Activated CD4-positive, alpha-beta memory T cell treated with anti-CD3 and anti-CD28 coated beads, Interleukin-2, amount 10 ng/mL, durations not matched to agents 7 days and 5 days (primary cell): ENCODE measurements at regions not wholly inside any gene's neighbourhood (a gene's known extent, or its start where the extent isn't known, plus 50 kb on each side); places are given as distances from the start of the nearest gene placed in this dataset.
"Not testable (repeated sequence)": the region's sequence is repeated elsewhere in the genome, so short reads cannot be mapped to it uniquely, and the experiment has no call there.

Source experiments
- CTCF ChIA-PET: fragments of 350-600 bp; sonication (Branson Sonifier 250); formaldehyde crosslinking; loops from one replicate; lab custom pipeline; 2021; ENCODE audit warnings: antibody characterized with exemption, inconsistent platforms; lab: Charles Lee
- POLR2A ChIA-PET: fragments of 350-600 bp; sonication (Branson Sonifier 250); formaldehyde crosslinking; loops from one replicate; lab custom pipeline; 2021; ENCODE audit warnings: antibody characterized with exemption; lab: Charles Lee
- DNase-seq: peaks from one replicate; pipeline ENCODE4 v3.0.0-alpha.2; 2020
- H3K27ac Mint-ChIP-seq: one replicate; pipeline ENCODE4 v1.8.0; 2021; ENCODE audit warnings: mild to moderate bottlenecking, mixed read lengths
- H3K27me3 Mint-ChIP-seq: one replicate; pipeline ENCODE4 v1.8.0; 2021; ENCODE audit warnings: mixed read lengths
- H3K36me3 Mint-ChIP-seq: one replicate; pipeline ENCODE4 v1.8.0; 2021; ENCODE audit warnings: low read depth, mixed read lengths
- H3K4me1 Mint-ChIP-seq: one replicate; pipeline ENCODE4 v1.8.0; 2021; ENCODE audit warnings: mixed read lengths
- H3K4me3 Mint-ChIP-seq: one replicate; pipeline ENCODE4 v1.8.0; 2021; ENCODE audit warnings: mild to moderate bottlenecking, mixed read lengths
- H3K9me3 Mint-ChIP-seq: one replicate; pipeline ENCODE4 v1.8.0; 2021; ENCODE audit warnings: mixed read lengths

GRCh38 chr2:180607514-180608049, 372.8 kb upstream of the UBE2E3 start:
- H3K27ac Mint-ChIP-seq: no peak overlapping the region
- H3K27me3 Mint-ChIP-seq: no peaks in the 10 kb centered on the region
- ChIA-PET POLR2A (no interaction called here), CTCF (interaction anchor here (1.2 kb wide), 1 partner anchor 46 kb away, joined by 3 read pairs; no protein-coding TSS in a partner anchor)
- H3K4me1 Mint-ChIP-seq: no peaks in the 10 kb centered on the region
- H3K36me3 Mint-ChIP-seq: no peaks in the 10 kb centered on the region
- H3K9me3 Mint-ChIP-seq: no peaks in the 10 kb centered on the region
- no peak for DNase-seq
- no peak overlapping the region for H3K4me3 Mint-ChIP-seq

GRCh38 chr2:180604077-180604476, 376.3 kb upstream of the UBE2E3 start:
- Mint-ChIP-seq H3K4me3 (no peak overlapping the region), H3K27me3 (no peaks in the 10 kb centered on the region), H3K9me3 (no peaks in the 10 kb centered on the region), H3K4me1 (no peaks in the 10 kb centered on the region), H3K36me3 (no peaks in the 10 kb centered on the region), H3K27ac (no peak overlapping the region)
- POLR2A ChIA-PET: no interaction called here
- CTCF ChIA-PET: no interaction called here
- DNase-seq: no peak

- no peaks in the 10 kb centered on the region for H3K27me3 Mint-ChIP-seq
- peaks cover 3% of the 10 kb centered on the region for H3K9me3 Mint-ChIP-seq
- ChIA-PET CTCF (no interaction called here), POLR2A (no interaction called here)
- no peaks in the 10 kb centered on the region for H3K4me1 Mint-ChIP-seq
- no peak overlapping the region for H3K4me3 Mint-ChIP-seq
- no peak for DNase-seq
- no peak overlapping the region for H3K27ac Mint-ChIP-seq
- no peaks in the 10 kb centered on the region for H3K36me3 Mint-ChIP-seq
Measured at GRCh38 chr2:180601016-180601415, 379.4 kb upstream of the UBE2E3 start.

- POLR2A ChIA-PET: no interaction called here
- Mint-ChIP-seq H3K9me3 (peaks cover 4% of the 10 kb centered on the region), H3K36me3 (no peaks in the 10 kb centered on the region), H3K27me3 (no peaks in the 10 kb centered on the region), H3K4me1 (no peaks in the 10 kb centered on the region), H3K27ac (no peak overlapping the region), H3K4me3 (no peak overlapping the region)
- no peak for DNase-seq
- CTCF ChIA-PET: no interaction called here
Measured at GRCh38 chr2:180599804-180600203, 380.6 kb upstream of the UBE2E3 start.

GRCh38 chr2:180597179-180597578, 383.2 kb upstream of the UBE2E3 start:
- H3K27me3 Mint-ChIP-seq: no peaks in the 10 kb centered on the region
- H3K9me3 Mint-ChIP-seq: peaks cover 4% of the 10 kb centered on the region
- no peaks in the 10 kb centered on the region for H3K36me3 Mint-ChIP-seq
- no peak overlapping the region for H3K27ac Mint-ChIP-seq
- CTCF ChIA-PET: no interaction called here
- POLR2A ChIA-PET: no interaction called here
- DNase-seq: no peak
- no peak overlapping the region for H3K4me3 Mint-ChIP-seq
- no peaks in the 10 kb centered on the region for H3K4me1 Mint-ChIP-seq

- no peak overlapping the region for H3K27ac Mint-ChIP-seq
- H3K4me3 Mint-ChIP-seq: no peak overlapping the region
Measured at GRCh38 chr2:180596453-180596852, 384.0 kb upstream of the UBE2E3 start.

GRCh38 chr2:180591947-180592346, 388.5 kb upstream of the UBE2E3 start:
- Mint-ChIP-seq H3K27me3 (peaks cover 5% of the 10 kb centered on the region), H3K4me1 (peaks cover 17% of the 10 kb centered on the region), H3K9me3 (peaks cover 13% of the 10 kb centered on the region), H3K4me3 (no peak overlapping the region), H3K27ac (no peak overlapping the region), H3K36me3 (peaks cover 14% of the 10 kb centered on the region)
- no peak for DNase-seq
- CTCF ChIA-PET: no interaction called here
- POLR2A ChIA-PET: no interaction called here

More at GRCh38 chr2:180596453-180596852, 384.0 kb upstream of the UBE2E3 start:
- ChIA-PET CTCF (no interaction called here), POLR2A (no interaction called here)
- Mint-ChIP-seq H3K27me3 (no peaks in the 10 kb centered on the region), H3K4me1 (peaks cover 2% of the 10 kb centered on the region), H3K9me3 (peaks cover 4% of the 10 kb centered on the region), H3K36me3 (no peaks in the 10 kb centered on the region)
- no peak for DNase-seq

GRCh38 chr2:180591093-180591781, 389.2 kb upstream of the UBE2E3 start:
- H3K4me1 Mint-ChIP-seq: peaks cover 17% of the 10 kb centered on the region
- H3K4me3 Mint-ChIP-seq, CTCF ChIA-PET, H3K27me3 Mint-ChIP-seq, POLR2A ChIA-PET: not testable (repeated sequence)
- peak overlapping the region; percentile 55 for H3K27ac Mint-ChIP-seq
- DNase-seq: peak; percentile 72
- H3K36me3 Mint-ChIP-seq: peaks cover 14% of the 10 kb centered on the region
- peaks cover 12% of the 10 kb centered on the region for H3K9me3 Mint-ChIP-seq

GRCh38 chr2:180583441-180584140, 396.8 kb upstream of the UBE2E3 start:
- ChIA-PET POLR2A (no interaction called here), CTCF (no interaction called here)
- H3K36me3 Mint-ChIP-seq: peaks cover 3% of the 10 kb centered on the region
- peaks cover 3% of the 10 kb centered on the region for H3K27me3 Mint-ChIP-seq
- no peaks in the 10 kb centered on the region for H3K4me1 Mint-ChIP-seq
- no peak overlapping the region for H3K4me3 Mint-ChIP-seq
- no peak for DNase-seq
- peaks cover under 1% of the 10 kb centered on the region for H3K9me3 Mint-ChIP-seq
- H3K27ac Mint-ChIP-seq: no peak overlapping the region

GRCh38 chr2:180579388-180579787, 401.0 kb upstream of the UBE2E3 start:
- CTCF ChIA-PET: interaction anchor here (0.6 kb wide), 1 partner anchor 298 kb away, joined by 3 read pairs; no protein-coding TSS in a partner anchor
- no peak overlapping the region for H3K4me3 Mint-ChIP-seq
- H3K36me3 Mint-ChIP-seq: no peaks in the 10 kb centered on the region
- H3K27me3 Mint-ChIP-seq: peaks cover 3% of the 10 kb centered on the region
- no peaks in the 10 kb centered on the region for H3K9me3 Mint-ChIP-seq
- no peak overlapping the region for H3K27ac Mint-ChIP-seq
- POLR2A ChIA-PET: no interaction called here
- DNase-seq: no peak
- no peaks in the 10 kb centered on the region for H3K4me1 Mint-ChIP-seq

- Mint-ChIP-seq H3K36me3 (no peaks in the 10 kb centered on the region), H3K9me3 (no peaks in the 10 kb centered on the region), H3K4me1 (no peaks in the 10 kb centered on the region), H3K4me3 (no peak overlapping the region), H3K27me3 (peaks cover 4% of the 10 kb centered on the region), H3K27ac (no peak overlapping the region)
- ChIA-PET POLR2A (no interaction called here), CTCF (no interaction called here)
- no peak for DNase-seq
Measured at GRCh38 chr2:180578441-180578840, 402.0 kb upstream of the UBE2E3 start.

GRCh38 chr2:180577567-180577966, 402.8 kb upstream of the UBE2E3 start:
- H3K36me3 Mint-ChIP-seq: no peaks in the 10 kb centered on the region
- POLR2A ChIA-PET: no interaction called here
- DNase-seq: no peak
- no peaks in the 10 kb centered on the region for H3K4me1 Mint-ChIP-seq
- no peak overlapping the region for H3K27ac Mint-ChIP-seq
- CTCF ChIA-PET: no interaction called here
- H3K4me3 Mint-ChIP-seq: no peak overlapping the region
- H3K27me3 Mint-ChIP-seq: peaks cover 4% of the 10 kb centered on the region
- no peaks in the 10 kb centered on the region for H3K9me3 Mint-ChIP-seq

- Mint-ChIP-seq H3K27me3 (peaks cover 1% of the 10 kb centered on the region), H3K36me3 (no peaks in the 10 kb centered on the region), H3K4me1 (no peaks in the 10 kb centered on the region), H3K4me3 (no peak overlapping the region), H3K27ac (no peak overlapping the region), H3K9me3 (no peaks in the 10 kb centered on the region)
- ChIA-PET POLR2A (no interaction called here), CTCF (no interaction called here)
- DNase-seq: no peak
Measured at GRCh38 chr2:180573951-180574350, 406.5 kb upstream of the UBE2E3 start.
